GM13977 (cell line): ENCODE measurements at regions not wholly inside any gene's neighbourhood (a gene's known extent, or its start where the extent isn't known, plus 50 kb on each side); places are given as distances from the start of the nearest gene placed in this dataset.

Source experiments
- DNase-seq: peaks from one replicate; pipeline ENCODE4 v3.0.0; 2012; ENCODE audit warnings: low spot score
- CTCF ChIP-seq: IDR thresholded peaks from 2 replicates; pipeline ENCODE4 v1.5.1; 2012; ENCODE audit warnings: mild to moderate bottlenecking, control low read depth; ENCODE audit not compliant: insufficient read depth; ENCODE audit errors: extremely low read depth, missing control alignments
- in situ Hi-C: fragments of 300-500 bp; cut with MboI; formaldehyde crosslinking; loops from one replicate; pipeline ENCODE4 v1.12.0; 2022; ENCODE audit warnings: low sequenced_read_pairs, low pct_unique_long_range_greater_than_20kb, mixed read lengths, inconsistent platforms; ENCODE audit not compliant: unreplicated experiment

GRCh38 chr17:70646673-70647072 lies 477.3 kb downstream of the KCNJ2 start:
- no peak for DNase-seq
- in situ Hi-C loops, result loop anchor here (25.0 kb wide), 1 partner anchor 1891 kb away; no protein-coding TSS in a partner anchor
- no peak for TF ChIP-seq CTCF

DNA sequence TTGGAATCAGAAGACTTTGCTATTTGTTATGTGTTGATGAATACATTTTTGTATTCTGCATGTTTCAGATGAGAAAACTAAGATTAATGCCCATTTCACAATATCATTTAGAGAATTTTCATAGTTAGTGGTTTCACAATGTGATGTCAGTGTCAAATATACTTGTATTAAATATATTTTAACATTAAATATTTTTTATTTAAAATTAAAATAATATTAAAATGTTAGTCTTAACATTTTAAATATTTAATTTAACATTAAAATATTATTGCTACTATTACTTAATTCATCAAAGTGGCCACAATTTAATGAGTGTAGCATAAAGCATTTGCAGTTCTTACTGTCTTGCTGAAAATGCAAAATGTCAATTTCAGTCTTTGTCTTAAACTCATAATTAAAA lies 478.8 kb downstream of the KCNJ2 start:
- DNase-seq, result no peak
- TF ChIP-seq CTCF, result no peak
- in situ Hi-C loops, result loop anchor here (25.0 kb wide), 1 partner anchor 1889 kb away; no protein-coding TSS in a partner anchor

GRCh38 chr17:70653850-70654249 lies 484.5 kb downstream of the KCNJ2 start:
- TF ChIP-seq CTCF, result no peak
- DNase-seq, result no peak
- in situ Hi-C loops, result no loop called here

GRCh38 chr17:70654706-70655105 lies 485.4 kb downstream of the KCNJ2 start:
- TF ChIP-seq CTCF, result no peak
- no peak for DNase-seq
- in situ Hi-C loops, result no loop called here

- in situ Hi-C loops, result no loop called here
- TF ChIP-seq CTCF, result no peak
- DNase-seq, result no peak
Observed at GRCh38 chr17:70655176-70655958, 486.0 kb downstream of the KCNJ2 start.

- TF ChIP-seq CTCF, result no peak
Observed at GRCh38 chr17:70658317-70658716, 489.0 kb downstream of the KCNJ2 start.

More at GRCh38 chr17:70658317-70658716, 489.0 kb downstream of the KCNJ2 start:
- in situ Hi-C loops, result no loop called here
- no peak for DNase-seq
